ENCODE measurements at regions not wholly inside any gene's neighbourhood (a gene's known extent, or its start where the extent isn't known, plus 50 kb on each side); places are given as distances from the start of the nearest gene placed in this dataset.

DNA sequence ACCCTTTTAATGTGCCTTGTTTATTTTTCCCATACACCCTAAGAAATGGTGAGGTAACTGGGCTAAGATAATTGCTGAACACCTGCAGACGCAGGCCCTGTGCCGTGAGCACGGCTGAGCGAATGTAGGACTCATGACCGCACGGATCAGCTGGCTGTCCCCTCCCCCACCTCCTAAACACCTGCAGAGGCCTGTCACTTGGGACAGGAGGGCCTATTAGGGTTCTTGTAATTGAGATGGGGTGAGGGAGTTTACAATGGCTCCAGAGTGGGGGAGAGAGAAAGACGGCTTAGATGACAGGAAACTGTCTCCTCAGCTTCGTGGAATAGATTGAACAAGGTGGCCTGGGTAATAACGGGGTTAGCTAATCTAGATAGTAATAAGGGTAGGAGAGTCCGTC, 291.7 kb upstream of the HABP2 start:
- WGBS (ENCODE audit: insufficient coverage, low coverage, missing lambda C conversion rate), result 0% methylated on average over 2 of the region's 10 CpGs

More for the DNA sequence above, 291.7 kb upstream of the HABP2 start:
- in situ Hi-C loops (cut with MboI), result no loop called here
- H3K9me3 ChIP-seq (replicated peaks; ENCODE audit: control insufficient read depth, insufficient read depth, low read depth, low read length), result no peaks in the 10 kb centered on the region
- no peaks in the 10 kb centered on the region for H3K4me1 ChIP-seq (replicated peaks in 1 of 2; ENCODE audit: control insufficient read depth in 2 of 2, insufficient read depth in 2 of 2, low read length in 2 of 2)
- no peak overlapping the region for H3K27ac ChIP-seq (ENCODE audit: extremely low read depth, low read depth, low read length)
- H3K9me1 ChIP-seq (ENCODE audit: control insufficient read depth, insufficient read depth, low read length), result no peaks in the 10 kb centered on the region
- BruUV-seq (replicated peaks), result no TSS peak
- H2AFZ ChIP-seq (ENCODE audit: low read depth, low read length), result no peak overlapping the region
- TF ChIP-seq ZNF232 (CRISPR knock-in tag; IDR thresholded peaks at IDR 0.05), result no peak
- no peak for TF ChIP-seq ELF4 (CRISPR knock-in tag; IDR thresholded peaks at IDR 0.05)
- TF ChIP-seq, protein P1, sequence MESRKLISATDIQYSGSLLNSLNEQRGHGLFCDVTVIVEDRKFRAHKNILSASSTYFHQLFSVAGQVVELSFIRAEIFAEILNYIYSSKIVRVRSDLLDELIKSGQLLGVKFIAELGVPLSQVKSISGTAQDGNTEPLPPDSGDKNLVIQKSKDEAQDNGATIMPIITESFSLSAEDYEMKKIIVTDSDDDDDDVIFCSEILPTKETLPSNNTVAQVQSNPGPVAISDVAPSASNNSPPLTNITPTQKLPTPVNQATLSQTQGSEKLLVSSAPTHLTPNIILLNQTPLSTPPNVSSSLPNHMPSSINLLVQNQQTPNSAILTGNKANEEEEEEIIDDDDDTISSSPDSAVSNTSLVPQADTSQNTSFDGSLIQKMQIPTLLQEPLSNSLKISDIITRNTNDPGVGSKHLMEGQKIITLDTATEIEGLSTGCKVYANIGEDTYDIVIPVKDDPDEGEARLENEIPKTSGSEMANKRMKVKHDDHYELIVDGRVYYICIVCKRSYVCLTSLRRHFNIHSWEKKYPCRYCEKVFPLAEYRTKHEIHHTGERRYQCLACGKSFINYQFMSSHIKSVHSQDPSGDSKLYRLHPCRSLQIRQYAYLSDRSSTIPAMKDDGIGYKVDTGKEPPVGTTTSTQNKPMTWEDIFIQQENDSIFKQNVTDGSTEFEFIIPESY (CRISPR knock-in tag; IDR thresholded peaks at IDR 0.05), result no peak
- no peak for TF ChIP-seq CEBPB (tag; IDR thresholded peaks at IDR 0.05)
- TF ChIP-seq BMI1 (IDR thresholded peaks at IDR 0.05; ENCODE audit: low read length), result no peak
- no peak for TF ChIP-seq IFI16 (CRISPR knock-in tag; IDR thresholded peaks at IDR 0.05)
- TF ChIP-seq, protein P2, sequence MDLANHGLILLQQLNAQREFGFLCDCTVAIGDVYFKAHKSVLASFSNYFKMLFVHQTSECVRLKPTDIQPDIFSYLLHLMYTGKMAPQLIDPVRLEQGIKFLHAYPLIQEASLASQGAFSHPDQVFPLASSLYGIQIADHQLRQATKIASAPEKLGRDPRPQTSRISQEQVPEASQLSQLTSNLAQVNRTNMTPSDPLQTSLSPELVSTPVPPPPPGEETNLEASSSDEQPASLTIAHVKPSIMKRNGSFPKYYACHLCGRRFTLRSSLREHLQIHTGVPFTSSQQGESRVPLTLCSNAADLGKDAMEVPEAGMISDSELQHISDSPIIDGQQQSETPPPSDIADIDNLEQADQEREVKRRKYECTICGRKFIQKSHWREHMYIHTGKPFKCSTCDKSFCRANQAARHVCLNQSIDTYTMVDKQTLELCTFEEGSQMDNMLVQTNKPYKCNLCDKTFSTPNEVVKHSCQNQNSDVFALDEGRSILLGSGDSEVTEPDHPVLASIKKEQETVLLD (IDR thresholded peaks at IDR 0.05), result no peak
- TF ChIP-seq SMARCB1 (IDR thresholded peaks at IDR 0.05; ENCODE audit: insufficient read length, low read depth), result no peak
- no peak for TF ChIP-seq GABPB2 (CRISPR knock-in tag; conservative IDR thresholded peaks at IDR 0.05)
- no peak for TF ChIP-seq ZZZ3 (IDR thresholded peaks at IDR 0.05)
- TF ChIP-seq NR3C1 (CRISPR knock-in tag; IDR thresholded peaks at IDR 0.05), result no peak
- no peak for TF ChIP-seq BRD4 (IDR thresholded peaks at IDR 0.05)
- TF ChIP-seq ZSCAN29 (IDR thresholded peaks at IDR 0.05), result no peak
- no peak for TF ChIP-seq CBX8 (IDR thresholded peaks at IDR 0.05; ENCODE audit: borderline replicate concordance, extremely low read depth, low read depth, low read length, poor library complexity, severe bottlenecking)
- no peak for TF ChIP-seq EWSR1 (IDR thresholded peaks at IDR 0.05; ENCODE audit: borderline replicate concordance, low read depth, partially characterized antibody)
- no peak for TF ChIP-seq MCM5 (IDR thresholded peaks at IDR 0.05; ENCODE audit: low read depth)
- TF ChIP-seq L3MBTL2 (IDR thresholded peaks at IDR 0.05), result no peak
- no peak for TF ChIP-seq ZNF316 (IDR thresholded peaks at IDR 0.05)
- TF ChIP-seq, protein P3, sequence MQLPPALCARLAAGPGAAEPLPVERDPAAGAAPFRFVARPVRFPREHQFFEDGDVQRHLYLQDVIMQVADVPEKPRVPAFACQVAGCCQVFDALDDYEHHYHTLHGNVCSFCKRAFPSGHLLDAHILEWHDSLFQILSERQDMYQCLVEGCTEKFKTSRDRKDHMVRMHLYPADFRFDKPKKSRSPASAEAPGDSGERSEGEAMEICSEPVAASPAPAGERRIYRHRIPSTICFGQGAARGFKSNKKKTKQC (CRISPR knock-in tag; IDR thresholded peaks at IDR 0.05), result no peak
- intact Hi-C loops (cut with micrococcal nuclease), result no loop called here
- H3K4me2 ChIP-seq (ENCODE audit: insufficient read depth, low read length), result no peak overlapping the region
- H3K9ac ChIP-seq (ENCODE audit: insufficient read depth in 1 of 2, low read depth in 2 of 2, low read length in 2 of 2), result no peak overlapping the region
- FAIRE-seq (no peak), ATAC-seq (no peak), DNase-seq (ENCODE audit: extremely low read depth in 1 of 4, low spot score in 3 of 4) (no peak)
- CTCF ChIA-PET (ENCODE audit: low intra/inter-chr PET ratio), result no interaction called here
- no peaks in the 10 kb centered on the region for H4K20me1 ChIP-seq (replicated peaks; ENCODE audit: control insufficient read depth, insufficient read depth, low read length)
- POLR2A ChIA-PET, result no interaction called here
- peaks cover 3 to 30% of the 10 kb centered on the region in 2 experiments; a peak in 4 of 5 replicates for H3K27me3 ChIP-seq (ENCODE audit: control insufficient read depth in 2 of 2, insufficient read depth in 2 of 2, low read length in 2 of 2)
- H3K79me2 ChIP-seq (ENCODE audit: control insufficient read depth, insufficient read depth, low read length), result no peaks in the 10 kb centered on the region
- no peaks in the 10 kb centered on the region for H3K36me3 ChIP-seq (ENCODE audit: control insufficient read depth, insufficient read depth, low read length)
- no peak overlapping the region for H3K4me3 ChIP-seq

All from K562 (cell line).